IMR-90 (cell line): ENCODE measurements at regions not wholly inside any gene's neighbourhood (a gene's known extent, or its start where the extent isn't known, plus 50 kb on each side); places are given as distances from the start of the nearest gene placed in this dataset.

ENCODE experiments used
- ATAC-seq: fragments of 200-7000 bp; cut with Tn5 transposase; 2 replicates; pipeline ENCODE4 v1.9.1; 2020; ENCODE audit warnings: low read depth, mild to moderate bottlenecking, moderate library complexity
- BruUV-seq: library from RNA; stranded (reverse); fragments of 400-500 nt; replicated peaks from 2 replicates; lab custom pipeline; 2021; lab: Mats Ljungman, UMichigan
- CTCF ChIA-PET: fragments of 300-600 bp; formaldehyde crosslinking; extraction: SDS; loops from one replicate; lab custom pipeline; 2021; ENCODE audit warnings: antibody characterized with exemption; lab: Yijun Ruan, JAX
- POLR2A ChIA-PET: fragments of 300-600 bp; sonication (Branson Sonifier 250); formaldehyde crosslinking; loops from one replicate; lab custom pipeline; 2022; ENCODE audit warnings: antibody characterized with exemption; ENCODE audit not compliant: unreplicated experiment; lab: Charles Lee
- DNase-seq: peaks from one replicate; pipeline ENCODE4 v3.0.0; 2013
- H2AFZ ChIP-seq: replicated peaks from 2 replicates; pipeline ENCODE3; 2013; ENCODE audit warnings: low read length, mild to moderate bottlenecking; ENCODE audit not compliant: poor library complexity
- H2AK5ac ChIP-seq: 2 replicates; pipeline ENCODE4 v1.6.1; 2013; ENCODE audit warnings: low read depth, low read length, inconsistent platforms
- H2AK9ac ChIP-seq: replicated peaks from 2 replicates; pipeline ENCODE3; 2013; ENCODE audit warnings: mild to moderate bottlenecking, low read depth, low read length, moderate library complexity; ENCODE audit not compliant: poor library complexity
- H2BK120ac ChIP-seq: 2 replicates; pipeline ENCODE4 v1.6.1; 2013; ENCODE audit warnings: low read depth, low read length, inconsistent platforms
- H2BK15ac ChIP-seq: 3 replicates; pipeline ENCODE4 v1.6.1; 2013; ENCODE audit warnings: low read depth, low read length, inconsistent platforms
- H2BK20ac ChIP-seq: 2 replicates; pipeline ENCODE4 v1.6.1; 2013; ENCODE audit warnings: low read depth, mild to moderate bottlenecking, inconsistent platforms, low read length, moderate library complexity
- H2BK5ac ChIP-seq: 2 replicates; pipeline ENCODE4 v1.6.1; 2013; ENCODE audit warnings: mild to moderate bottlenecking, low read depth, low read length, inconsistent platforms; ENCODE audit not compliant: poor library complexity, severe bottlenecking
- H3K14ac ChIP-seq: replicated peaks from 2 replicates; pipeline ENCODE4 v1.6.1; 2013; ENCODE audit warnings: low read depth, low read length, inconsistent platforms
- H3K18ac ChIP-seq: 2 replicates; pipeline ENCODE4 v1.6.1; 2013; ENCODE audit warnings: low read depth, low read length, control low read depth
- H3K23ac ChIP-seq: 2 replicates; pipeline ENCODE4 v1.6.1; 2013; ENCODE audit warnings: low read depth, low read length, inconsistent platforms
- H3K27ac ChIP-seq: 2 replicates; pipeline ENCODE4 v1.5.1; 2013; ENCODE audit warnings: mild to moderate bottlenecking, control low read depth, low read length; ENCODE audit not compliant: insufficient read depth
- H3K27me3 ChIP-seq: 2 replicates; pipeline ENCODE4 v1.6.1; 2013; ENCODE audit warnings: low read length; ENCODE audit not compliant: control insufficient read depth, insufficient read depth
- H3K36me3 ChIP-seq: 2 replicates; pipeline ENCODE4 v1.6.1; 2013; ENCODE audit warnings: low read length, mixed read lengths; ENCODE audit not compliant: control insufficient read depth, insufficient read depth
- H3K4ac ChIP-seq: 2 replicates; pipeline ENCODE4 v1.6.1; 2013; ENCODE audit warnings: low read depth, low read length, inconsistent platforms
- H3K4me1 ChIP-seq: 2 replicates; pipeline ENCODE4 v1.6.1; 2013; ENCODE audit warnings: low read length, mixed read lengths; ENCODE audit not compliant: control insufficient read depth, insufficient read depth
- H3K4me2 ChIP-seq: 2 replicates; pipeline ENCODE4 v1.6.1; 2013; ENCODE audit warnings: low read depth, mild to moderate bottlenecking, control low read depth, low read length, moderate library complexity
- H3K4me3 ChIP-seq: 2 replicates; pipeline ENCODE4 v1.5.1; 2013; ENCODE audit warnings: low read depth, mild to moderate bottlenecking, control low read depth, low read length, moderate library complexity; ENCODE audit not compliant: insufficient read depth
- H3K56ac ChIP-seq: 2 replicates; pipeline ENCODE4 v1.6.1; 2013; ENCODE audit warnings: low read length, inconsistent platforms; ENCODE audit not compliant: insufficient read depth; ENCODE audit errors: extremely low read depth
- H3K79me1 ChIP-seq, 2 experiments: 2 replicates each; pipeline ENCODE4 v1.6.1; 2013; ENCODE audit warnings: low read length in 2 of 2, inconsistent platforms in 1 of 2, low read depth in 1 of 2
- H3K9ac ChIP-seq: 2 replicates; pipeline ENCODE4 v1.6.1; 2013; ENCODE audit warnings: low read depth, low read length, control low read depth
- H3K9me1 ChIP-seq: 2 replicates; pipeline ENCODE4 v1.6.1; 2013; ENCODE audit warnings: low read length, inconsistent platforms; ENCODE audit not compliant: insufficient read depth
- H3K9me3 ChIP-seq: 2 replicates; pipeline ENCODE4 v1.6.1; 2013; ENCODE audit warnings: low read length; ENCODE audit not compliant: control insufficient read depth, insufficient read depth
- H4K20me1 ChIP-seq: 2 replicates; pipeline ENCODE4 v1.6.1; 2013; ENCODE audit warnings: low read length, inconsistent platforms; ENCODE audit not compliant: insufficient read depth
- H4K5ac ChIP-seq: 2 replicates; pipeline ENCODE4 v1.6.1; 2013; ENCODE audit warnings: mild to moderate bottlenecking, low read depth, low read length, control low read depth
- H4K8ac ChIP-seq, 2 experiments: 2 replicates each; pipeline ENCODE4 v1.6.1; 2013; ENCODE audit warnings: low read depth in 2 of 2, low read length in 2 of 2, control low read depth in 1 of 2, inconsistent platforms in 1 of 2
- H4K91ac ChIP-seq: 2 replicates; pipeline ENCODE4 v1.6.1; 2013; ENCODE audit warnings: low read depth, low read length, inconsistent platforms; ENCODE audit not compliant: insufficient read depth
- CEBPB ChIP-seq: IDR thresholded peaks from 2 replicates; pipeline ENCODE4 v1.6.1; 2012; ENCODE audit warnings: low read depth, low read length, improper control_type of control experiment
- CHD1 ChIP-seq: IDR thresholded peaks from 2 replicates; pipeline ENCODE4 v1.6.1; 2012; ENCODE audit warnings: low read depth, low read length, improper control_type of control experiment
- MAFK ChIP-seq: IDR thresholded peaks from 2 replicates; pipeline ENCODE4 v1.6.1; 2012; ENCODE audit warnings: low read depth, low read length, improper control_type of control experiment
- MAZ ChIP-seq: IDR thresholded peaks from 2 replicates; pipeline ENCODE4 v1.6.1; 2012; ENCODE audit warnings: low read depth, mild to moderate bottlenecking, low read length, improper control_type of control experiment, moderate library complexity, borderline replicate concordance
- NFE2L2 ChIP-seq: fragments of 150-350 bp; IDR thresholded peaks from 2 replicates; pipeline ENCODE4 v1.6.1; 2016; ENCODE audit warnings: low read depth, mild to moderate bottlenecking, low read length
- USF2 ChIP-seq: fragments of 150-350 bp; IDR thresholded peaks from 2 replicates; pipeline ENCODE4 v1.6.1; 2017; ENCODE audit warnings: mild to moderate bottlenecking, antibody characterized with exemption, low read length, low read depth
- WGBS, 2 experiments: methylation state at CpG; one replicate each; pipeline versions ENCODE4 v1.1.5 to v1.1.7; 2013; ENCODE audit warnings: missing lambda C conversion rate in 2 of 2; ENCODE audit not compliant: insufficient read length in 1 of 2; ENCODE audit errors: extremely low coverage in 2 of 2; 5-methylcytosine and 5-hydroxymethylcytosine counted together
- dilution Hi-C: fragments of 300-500 bp; cut with HindIII; formaldehyde crosslinking; loops from one replicate; pipeline ENCODE4 v1.14.3; 2018; ENCODE audit warnings: low sequenced_read_pairs; ENCODE audit not compliant: unreplicated experiment
- in situ Hi-C: fragments of 300-500 bp; cut with MboI; formaldehyde crosslinking; loops from 3 replicates; pipeline ENCODE4 v1.14.3; 2019; ENCODE audit warnings: low sequenced_read_pairs, inconsistent platforms, mixed read lengths
- intact Hi-C: fragments of 100-400 bp; cut with micrococcal nuclease; formaldehyde crosslinking; loops from 2 replicates; pipeline ENCODE4 v1.10.0; 2022
- TF ChIP-seq, protein P1 (sequence below): conservative IDR thresholded peaks from 2 replicates; pipeline ENCODE4 v1.5.1; 2012; ENCODE audit warnings: mild to moderate bottlenecking, low read depth, low read length, improper control_type of control experiment

- no peak overlapping the region for H2AK9ac ChIP-seq
Measured at GRCh38 chr6:12538881-12539357, 177.6 kb upstream of the PHACTR1 start.

More at GRCh38 chr6:12538881-12539357, 177.6 kb upstream of the PHACTR1 start:
- H3K18ac ChIP-seq = 0 out of 2 replicates have a peak overlapping the region, but pooled peaks have one; percentile 7
- no peak overlapping the region for H4K8ac ChIP-seq
- H3K27ac ChIP-seq = no peak overlapping the region
- 65% methylated on average over 4 of the region's 9 CpGs; no CpG with 5 or more reads in 1 of the 2 experiments for WGBS, 2 experiments
- intact Hi-C loops (no loop called here), dilution Hi-C loops (no loop called here), in situ Hi-C loops (no loop called here)
- H2BK20ac ChIP-seq = peak overlapping the region; percentile 92
- no peak overlapping the region for H2BK5ac ChIP-seq
- H3K14ac ChIP-seq = peak overlapping the region; percentile 4; the same call in 1 of the 2 replicates
- no peaks in the 10 kb centered on the region for H3K79me1 ChIP-seq
- no peak overlapping the region for H3K56ac ChIP-seq
- H3K9ac ChIP-seq = no peak overlapping the region
- H4K91ac ChIP-seq = peak overlapping the region; percentile 52; the same call in 1 of the 2 replicates
- DNase-seq (no peak), ATAC-seq (no peak)
- no TSS peak for BruUV-seq
- H3K27me3 ChIP-seq = no peaks in the 10 kb centered on the region; the same call in 1 of the 2 replicates
- CTCF ChIA-PET = no interaction called here
- H3K4ac ChIP-seq = peak overlapping the region; percentile 65
- TF ChIP-seq CHD1 = no peak
- no peak for TF ChIP-seq USF2
- no peak for TF ChIP-seq MAZ
- TF ChIP-seq, protein P1, sequence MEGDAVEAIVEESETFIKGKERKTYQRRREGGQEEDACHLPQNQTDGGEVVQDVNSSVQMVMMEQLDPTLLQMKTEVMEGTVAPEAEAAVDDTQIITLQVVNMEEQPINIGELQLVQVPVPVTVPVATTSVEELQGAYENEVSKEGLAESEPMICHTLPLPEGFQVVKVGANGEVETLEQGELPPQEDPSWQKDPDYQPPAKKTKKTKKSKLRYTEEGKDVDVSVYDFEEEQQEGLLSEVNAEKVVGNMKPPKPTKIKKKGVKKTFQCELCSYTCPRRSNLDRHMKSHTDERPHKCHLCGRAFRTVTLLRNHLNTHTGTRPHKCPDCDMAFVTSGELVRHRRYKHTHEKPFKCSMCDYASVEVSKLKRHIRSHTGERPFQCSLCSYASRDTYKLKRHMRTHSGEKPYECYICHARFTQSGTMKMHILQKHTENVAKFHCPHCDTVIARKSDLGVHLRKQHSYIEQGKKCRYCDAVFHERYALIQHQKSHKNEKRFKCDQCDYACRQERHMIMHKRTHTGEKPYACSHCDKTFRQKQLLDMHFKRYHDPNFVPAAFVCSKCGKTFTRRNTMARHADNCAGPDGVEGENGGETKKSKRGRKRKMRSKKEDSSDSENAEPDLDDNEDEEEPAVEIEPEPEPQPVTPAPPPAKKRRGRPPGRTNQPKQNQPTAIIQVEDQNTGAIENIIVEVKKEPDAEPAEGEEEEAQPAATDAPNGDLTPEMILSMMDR = no peak
- no peak for TF ChIP-seq MAFK
- TF ChIP-seq NFE2L2 = no peak
- TF ChIP-seq CEBPB = no peak
- no peaks in the 10 kb centered on the region for H3K9me1 ChIP-seq
- peak overlapping the region; percentile 18 for H2AFZ ChIP-seq
- H3K4me3 ChIP-seq = no peak overlapping the region
- H3K9me3 ChIP-seq = no peaks in the 10 kb centered on the region
- H3K4me1 ChIP-seq = peaks cover 7% of the 10 kb centered on the region; the same call in 1 of the 2 replicates
- peak overlapping the region; percentile 75; the same call in 1 of the 2 replicates for H2AK5ac ChIP-seq
- peak overlapping the region; percentile 57; the same call in 1 of the 3 replicates for H2BK15ac ChIP-seq
- no peak overlapping the region for H4K5ac ChIP-seq
- H4K20me1 ChIP-seq = no peaks in the 10 kb centered on the region
- H3K23ac ChIP-seq = no peak overlapping the region
- no peak overlapping the region for H3K4me2 ChIP-seq
- H3K36me3 ChIP-seq = no peaks in the 10 kb centered on the region
- H2BK120ac ChIP-seq = peak overlapping the region; percentile 30; the same call in 1 of the 2 replicates
- POLR2A ChIA-PET = no interaction called here
